B cell (primary cell): ENCODE measurements at regions not wholly inside any gene's neighbourhood (a gene's known extent, or its start where the extent isn't known, plus 50 kb on each side); places are given as distances from the start of the nearest gene placed in this dataset.

ENCODE experiments used
- ATAC-seq: fragments of 200-7000 bp; cut with Tn5 transposase; one replicate; pipeline ENCODE4 v1.10.0; 2021; ENCODE audit warnings: low read depth, mild to moderate bottlenecking, moderate number of reproducible peaks, moderate library complexity
- CTCF ChIA-PET: fragments of 350-600 bp; sonication (Branson Sonifier 250); formaldehyde crosslinking; loops from one replicate; lab custom pipeline; 2021; ENCODE audit warnings: antibody characterized with exemption, inconsistent platforms; lab: Charles Lee
- POLR2A ChIA-PET: fragments of 350-600 bp; sonication (Branson Sonifier 250); formaldehyde crosslinking; loops from one replicate; lab custom pipeline; 2021; ENCODE audit warnings: antibody characterized with exemption; lab: Charles Lee
- DNase-seq: peaks from one replicate; pipeline ENCODE4 v3.0.0; 2013
- H2AFZ ChIP-seq: 2 replicates; pipeline ENCODE4 v1.6.1; 2012; ENCODE audit warnings: mild to moderate bottlenecking, low read depth, low read length; ENCODE audit not compliant: insufficient read depth, poor library complexity, severe bottlenecking
- H3K27ac ChIP-seq, 2 donors: 1 replicate in 1 of 2; 2 replicates in 1 of 2; pipeline ENCODE4 v1.5.1; 2012 to 2013; ENCODE audit warnings: low read length in 2 of 2, mild to moderate bottlenecking in 2 of 2, moderate library complexity in 1 of 2
- H3K27me3 ChIP-seq, 4 experiments: fragments of 200-600 bp in 1 of 4; sonication (generic) in 1 of 4; replicated peaks in 1 of 4; 1 replicate in 2 of 4; 2 replicates in 2 of 4; pipeline versions ENCODE4 v1.6.1 to v1.7.0; 2013 to 2016; ENCODE audit warnings: low read length in 3 of 4, mild to moderate bottlenecking in 2 of 4, mixed read lengths in 1 of 4, moderate library complexity in 1 of 4; ENCODE audit not compliant: insufficient read depth in 4 of 4, control insufficient read depth in 3 of 4; ENCODE audit errors: control extremely low read depth in 1 of 4
- H3K36me3 ChIP-seq, 2 experiments: replicated peaks in 1 of 2; 1 replicate in 1 of 2; 2 replicates in 1 of 2; pipeline versions ENCODE4 v1.6.1 to v1.7.1; 2013; ENCODE audit warnings: low read length in 1 of 2; ENCODE audit not compliant: insufficient read depth in 2 of 2, control insufficient read depth in 1 of 2; ENCODE audit errors: control extremely low read depth in 1 of 2, extremely low read depth in 1 of 2
- H3K4me1 ChIP-seq, 2 donors: fragments of 200-600 bp in 1 of 2; sonication (generic) in 1 of 2; 1 replicate in 1 of 2; 2 replicates in 1 of 2; pipeline versions ENCODE4 v1.5.1 to v1.6.1; 2013 to 2017; ENCODE audit warnings: low read length in 2 of 2; ENCODE audit not compliant: control insufficient read depth in 2 of 2, insufficient read depth in 2 of 2
- H3K4me2 ChIP-seq: replicated peaks from 2 replicates; pipeline ENCODE3; 2012; ENCODE audit warnings: mild to moderate bottlenecking, low read depth, low read length; ENCODE audit not compliant: poor library complexity, severe bottlenecking
- H3K4me3 ChIP-seq, 5 experiments: fragments of 200-600 bp in 1 of 5; sonication (generic) in 1 of 5; 1 replicate in 3 of 5; 2 replicates in 2 of 5; pipeline versions ENCODE4 v1.5.1 to v1.7.0; 2011 to 2016; ENCODE audit warnings: low read length in 4 of 5, mild to moderate bottlenecking in 4 of 5, low read depth in 2 of 5, control low read depth in 1 of 5, moderate library complexity in 1 of 5; ENCODE audit not compliant: insufficient read depth in 1 of 5; ENCODE audit errors: control extremely low read depth in 1 of 5, extremely low read depth in 1 of 5
- H3K79me2 ChIP-seq: fragments of 200-600 bp; sonication (generic); one replicate; pipeline ENCODE4 v1.6.0; 2016; ENCODE audit warnings: low read length; ENCODE audit not compliant: control insufficient read depth, insufficient read depth
- H3K9ac ChIP-seq: fragments of 200-600 bp; sonication (generic); 2 replicates; pipeline ENCODE4 v1.6.1; 2017; ENCODE audit warnings: mild to moderate bottlenecking, low read length, moderate library complexity
- H3K9me3 ChIP-seq, 3 donors: one replicate each; pipeline versions ENCODE4 v1.6.1 to v1.7.1; 2013; ENCODE audit warnings: low read length in 2 of 3; ENCODE audit not compliant: control insufficient read depth in 2 of 3, insufficient read depth in 1 of 3; ENCODE audit errors: control extremely low read depth in 1 of 3
- H4K20me1 ChIP-seq: 2 replicates; pipeline ENCODE4 v1.6.0; 2012; ENCODE audit warnings: mild to moderate bottlenecking, low read length; ENCODE audit not compliant: insufficient read depth, control insufficient read depth, poor library complexity, severe bottlenecking
- H3K27ac Mint-ChIP-seq: one replicate; pipeline ENCODE4 v1.8.0; 2021; ENCODE audit warnings: mixed read lengths
- H3K27me3 Mint-ChIP-seq: one replicate; pipeline ENCODE4 v1.8.0; 2021; ENCODE audit warnings: mixed read lengths
- H3K4me1 Mint-ChIP-seq: one replicate; pipeline ENCODE4 v1.8.0; 2021; ENCODE audit warnings: mixed read lengths
- H3K4me3 Mint-ChIP-seq: one replicate; pipeline ENCODE4 v1.8.0; 2021; ENCODE audit warnings: mixed read lengths
- H3K9me3 Mint-ChIP-seq: one replicate; pipeline ENCODE4 v1.8.0; 2022; ENCODE audit warnings: mixed read lengths; ENCODE audit not compliant: insufficient read depth
- EZH2 ChIP-seq: IDR thresholded peaks from 2 replicates; pipeline ENCODE4 v1.6.1; 2012; ENCODE audit warnings: borderline replicate concordance, low read depth, mild to moderate bottlenecking, moderate library complexity, low read length; ENCODE audit not compliant: insufficient read depth, poor library complexity, severe bottlenecking
- WGBS: methylation state at CpG from one replicate; pipeline ENCODE4 v1.1.5; 2013; ENCODE audit warnings: missing lambda C conversion rate; ENCODE audit not compliant: insufficient coverage; 5-methylcytosine and 5-hydroxymethylcytosine counted together
- intact Hi-C: fragments of 100-400 bp; cut with micrococcal nuclease; formaldehyde crosslinking; loops from one replicate; pipeline ENCODE4 v1.10.0; 2022
- TF ChIP-seq, protein P1 (sequence below): fragments of 200-600 bp; IDR thresholded peaks from one replicate; pipeline ENCODE4 v1.8.0; 2022; ENCODE audit warnings: antibody characterized with exemption, mild to moderate bottlenecking

DNA sequence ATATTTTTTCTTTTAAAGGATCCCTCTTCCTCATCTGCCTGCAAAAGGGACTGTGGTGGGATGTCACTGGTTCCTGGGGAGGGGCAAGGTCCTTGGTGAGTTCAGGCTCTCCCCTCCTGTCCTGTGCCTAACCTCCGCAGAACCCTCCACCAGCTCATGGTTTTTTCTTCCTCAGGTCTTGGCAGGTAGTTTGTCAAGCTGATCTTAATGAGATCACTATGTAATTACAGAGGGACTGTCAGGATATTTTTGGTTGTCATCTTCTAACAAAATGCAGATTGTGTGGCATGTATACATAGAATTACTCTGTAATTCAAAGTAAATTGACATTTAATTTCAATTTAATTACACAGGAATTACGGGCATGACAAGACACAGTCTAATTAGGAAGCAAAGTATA lies 150.3 kb upstream of the SEMA6A start:
- no peak overlapping the region for H3K9ac ChIP-seq
- H3K4me1 ChIP-seq, result no peaks in the 10 kb centered on the region
- H3K27ac ChIP-seq, result no peak overlapping the region
- no peaks in the 10 kb centered on the region for H3K36me3 ChIP-seq
- Mint-ChIP-seq H3K27ac (no peak overlapping the region), H3K9me3 (no peaks in the 10 kb centered on the region), H3K4me3 (no peak overlapping the region), H3K4me1 (no peaks in the 10 kb centered on the region), H3K27me3 (no peaks in the 10 kb centered on the region)
- ATAC-seq (no peak), DNase-seq (no peak)
- WGBS, result no CpG with 5 or more reads among the region's 2 CpGs
- H4K20me1 ChIP-seq, result no peaks in the 10 kb centered on the region
- no peaks in the 10 kb centered on the region for H3K9me3 ChIP-seq
- TF ChIP-seq EZH2, result no peak
- TF ChIP-seq, protein P1, sequence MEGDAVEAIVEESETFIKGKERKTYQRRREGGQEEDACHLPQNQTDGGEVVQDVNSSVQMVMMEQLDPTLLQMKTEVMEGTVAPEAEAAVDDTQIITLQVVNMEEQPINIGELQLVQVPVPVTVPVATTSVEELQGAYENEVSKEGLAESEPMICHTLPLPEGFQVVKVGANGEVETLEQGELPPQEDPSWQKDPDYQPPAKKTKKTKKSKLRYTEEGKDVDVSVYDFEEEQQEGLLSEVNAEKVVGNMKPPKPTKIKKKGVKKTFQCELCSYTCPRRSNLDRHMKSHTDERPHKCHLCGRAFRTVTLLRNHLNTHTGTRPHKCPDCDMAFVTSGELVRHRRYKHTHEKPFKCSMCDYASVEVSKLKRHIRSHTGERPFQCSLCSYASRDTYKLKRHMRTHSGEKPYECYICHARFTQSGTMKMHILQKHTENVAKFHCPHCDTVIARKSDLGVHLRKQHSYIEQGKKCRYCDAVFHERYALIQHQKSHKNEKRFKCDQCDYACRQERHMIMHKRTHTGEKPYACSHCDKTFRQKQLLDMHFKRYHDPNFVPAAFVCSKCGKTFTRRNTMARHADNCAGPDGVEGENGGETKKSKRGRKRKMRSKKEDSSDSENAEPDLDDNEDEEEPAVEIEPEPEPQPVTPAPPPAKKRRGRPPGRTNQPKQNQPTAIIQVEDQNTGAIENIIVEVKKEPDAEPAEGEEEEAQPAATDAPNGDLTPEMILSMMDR, result no peak
- H2AFZ ChIP-seq, result no peak overlapping the region
- intact Hi-C loops, result no loop called here
- POLR2A ChIA-PET, result no interaction called here
- H3K27me3 ChIP-seq, result no peaks in the 10 kb centered on the region
- CTCF ChIA-PET, result no interaction called here
- no peaks in the 10 kb centered on the region for H3K79me2 ChIP-seq
- H3K4me3 ChIP-seq, result no peak overlapping the region
- no peak overlapping the region for H3K4me2 ChIP-seq

DNA sequence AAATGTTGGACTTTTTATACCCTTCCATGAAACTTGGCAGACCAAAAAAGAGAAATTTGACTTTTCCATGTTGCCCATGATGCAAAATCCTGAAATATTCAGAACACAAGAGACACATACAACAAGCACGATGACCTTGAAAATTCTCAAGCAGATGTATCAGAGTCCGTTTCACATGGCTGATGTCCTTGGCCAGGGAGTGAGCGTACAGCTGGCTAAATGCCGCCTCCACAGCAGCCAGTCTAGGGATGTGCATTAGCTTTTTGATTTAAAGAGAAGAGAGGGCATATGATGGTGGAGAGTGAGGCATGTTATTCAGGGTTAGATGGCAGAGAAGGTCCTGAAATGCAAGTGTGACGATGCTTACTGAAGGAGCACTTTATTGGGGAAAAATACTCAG lies 148.0 kb upstream of the SEMA6A start:
- no peaks in the 10 kb centered on the region for H3K36me3 ChIP-seq
- H3K4me1 ChIP-seq, result no peaks in the 10 kb centered on the region
- DNase-seq (no peak), ATAC-seq (no peak)
- H3K4me3 Mint-ChIP-seq, result no peak overlapping the region
- H4K20me1 ChIP-seq, result no peaks in the 10 kb centered on the region
- no peaks in the 10 kb centered on the region for H3K27me3 ChIP-seq
- ChIA-PET CTCF (interaction anchor here (1.1 kb wide), 1 partner anchor 19 kb away, joined by 4 read pairs; no protein-coding TSS in a partner anchor), POLR2A (no interaction called here)
- WGBS, result 97% methylated on average over 5 of the region's 5 CpGs
- TF ChIP-seq EZH2, result no peak
- TF ChIP-seq, protein P1, result no peak
- no peak overlapping the region for H3K4me2 ChIP-seq
- H3K9me3 Mint-ChIP-seq, result no peaks in the 10 kb centered on the region
- no peaks in the 10 kb centered on the region for H3K9me3 ChIP-seq
- no peaks in the 10 kb centered on the region for H3K27me3 Mint-ChIP-seq
- intact Hi-C loops, result no loop called here
- H3K9ac ChIP-seq, result no peak overlapping the region
- no peaks in the 10 kb centered on the region for H3K79me2 ChIP-seq
- no peak overlapping the region for H3K4me3 ChIP-seq
- H3K27ac ChIP-seq, result no peak overlapping the region
- no peak overlapping the region for H2AFZ ChIP-seq
- H3K4me1 Mint-ChIP-seq, result no peaks in the 10 kb centered on the region
- H3K27ac Mint-ChIP-seq, result no peak overlapping the region
